ENCODE measurements at regions not wholly inside any gene's neighbourhood (a gene's known extent, or its start where the extent isn't known, plus 50 kb on each side); places are given as distances from the start of the nearest gene placed in this dataset.

- H3K27ac ChIP-seq = no peak overlapping the region
- intact Hi-C loops (cut with DNase I) = no loop called here
- DNase-seq (ENCODE audit: extremely low spot score in 2 of 2) = no peak
- no peaks in the 10 kb centered on the region for H3K27me3 ChIP-seq
- H3K4me1 ChIP-seq = no peaks in the 10 kb centered on the region
- TF ChIP-seq POLR2AphosphoS5 (IDR thresholded peaks at IDR 0.05; ENCODE audit: insufficient read depth in 1 of 2, low read depth in 1 of 2) = no peak
- no peak for TF ChIP-seq POLR2A (IDR thresholded peaks at IDR 0.05)
- TF ChIP-seq CTCF (IDR thresholded peaks at IDR 0.05) = no peak
- H3K4me3 ChIP-seq = no peak overlapping the region
- no peaks in the 10 kb centered on the region for H3K36me3 ChIP-seq
- no peaks in the 10 kb centered on the region for H3K9me3 ChIP-seq
These were observed 109.9 kb upstream of the RGMB start for GRCh38 chr5:98663521-98663920.

GRCh38 chr5:98664736-98665135 is 108.7 kb upstream of the RGMB start:
- no peaks in the 10 kb centered on the region for H3K4me1 ChIP-seq
- H3K27ac ChIP-seq = no peak overlapping the region
- no peaks in the 10 kb centered on the region for H3K9me3 ChIP-seq
- intact Hi-C loops (cut with DNase I) = no loop called here
- TF ChIP-seq CTCF (IDR thresholded peaks at IDR 0.05) = no peak
- TF ChIP-seq POLR2A (IDR thresholded peaks at IDR 0.05) = no peak
- TF ChIP-seq POLR2AphosphoS5 (IDR thresholded peaks at IDR 0.05; ENCODE audit: insufficient read depth in 1 of 2, low read depth in 1 of 2) = no peak
- H3K4me3 ChIP-seq = no peak overlapping the region
- H3K27me3 ChIP-seq = no peaks in the 10 kb centered on the region
- H3K36me3 ChIP-seq = no peaks in the 10 kb centered on the region
- DNase-seq (ENCODE audit: extremely low spot score in 2 of 2) = no peak

DNA sequence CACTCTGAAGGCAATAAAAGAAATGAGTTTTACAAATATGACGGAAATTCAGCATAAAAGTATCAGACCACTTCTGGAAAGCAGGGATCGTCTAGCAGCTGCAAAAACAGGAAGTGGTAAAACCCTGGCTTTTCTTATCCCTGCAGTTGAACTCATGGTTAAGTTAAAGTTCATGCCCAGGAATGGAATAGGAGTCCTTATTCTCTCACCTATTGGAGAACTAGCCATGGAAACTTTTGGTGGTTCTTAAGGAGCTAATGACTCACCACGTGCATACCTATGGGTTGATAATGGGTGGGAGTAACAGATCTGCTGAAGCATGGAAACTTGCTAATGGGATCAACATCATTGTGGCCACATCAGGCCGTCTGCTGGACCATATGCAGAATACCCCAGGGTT is 93.5 kb upstream of the RGMB start:
- intact Hi-C loops (cut with DNase I) = no loop called here
- no peak overlapping the region for H3K27ac ChIP-seq
- H3K27me3 ChIP-seq = no peaks in the 10 kb centered on the region
- DNase-seq (ENCODE audit: extremely low spot score in 2 of 2) = no peak
- no peak overlapping the region for H3K4me3 ChIP-seq
- no peaks in the 10 kb centered on the region for H3K4me1 ChIP-seq
- H3K36me3 ChIP-seq = no peaks in the 10 kb centered on the region
- TF ChIP-seq POLR2AphosphoS5 (IDR thresholded peaks at IDR 0.05; ENCODE audit: insufficient read depth in 1 of 2, low read depth in 1 of 2) = no peak
- no peak for TF ChIP-seq POLR2A (IDR thresholded peaks at IDR 0.05)
- TF ChIP-seq CTCF (IDR thresholded peaks at IDR 0.05) = no peak
- no peaks in the 10 kb centered on the region for H3K9me3 ChIP-seq

DNA sequence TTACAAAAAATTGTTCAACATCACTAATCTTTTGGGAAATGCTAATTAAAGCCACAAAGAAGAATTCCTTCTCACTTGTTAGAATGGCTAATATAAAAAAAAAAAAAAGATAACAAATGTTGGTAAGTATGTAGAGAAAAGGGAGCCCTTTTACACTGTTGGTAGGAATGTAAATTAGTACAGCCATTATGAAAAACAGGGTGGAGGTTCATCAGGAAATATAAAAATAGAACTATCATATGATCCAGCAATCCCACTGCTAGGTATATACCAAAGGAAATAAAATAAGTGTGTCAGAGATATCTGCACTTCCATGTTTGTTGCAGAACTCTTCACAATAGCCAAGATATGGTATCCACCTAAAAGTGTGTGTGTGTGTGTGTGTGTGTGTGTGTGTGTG is 83.5 kb upstream of the RGMB start:
- no peaks in the 10 kb centered on the region for H3K27me3 ChIP-seq

DNA sequence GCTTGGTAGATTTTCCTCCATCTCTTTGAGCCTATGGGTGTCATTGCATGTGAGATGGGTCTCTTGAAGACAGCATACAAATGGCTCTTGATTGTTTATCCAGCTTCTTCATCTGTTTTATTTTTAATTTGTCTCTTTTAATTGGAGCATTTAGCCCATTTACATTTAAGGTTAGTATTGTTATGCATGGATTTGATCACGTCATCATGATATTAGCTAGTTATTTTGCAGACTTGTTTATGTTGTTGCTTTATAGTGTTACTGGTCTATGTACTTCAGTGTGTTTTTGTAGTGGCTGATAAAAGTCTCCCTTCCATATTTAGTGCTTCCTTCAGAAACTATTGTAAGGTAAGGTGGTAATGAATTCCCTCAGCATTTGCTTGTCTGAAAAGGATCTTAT is 78.6 kb upstream of the RGMB start:
- no peak for DNase-seq (ENCODE audit: extremely low spot score in 2 of 2)
- Histone ChIP-seq H3K27ac (no peak overlapping the region), H3K9me3 (no peaks in the 10 kb centered on the region), H3K27me3 (no peaks in the 10 kb centered on the region), H3K4me1 (no peaks in the 10 kb centered on the region), H3K36me3 (no peaks in the 10 kb centered on the region), H3K4me3 (no peak overlapping the region)
- TF ChIP-seq CTCF (IDR thresholded peaks at IDR 0.05) (no peak), POLR2AphosphoS5 (IDR thresholded peaks at IDR 0.05; ENCODE audit: insufficient read depth in 1 of 2, low read depth in 1 of 2) (no peak), POLR2A (IDR thresholded peaks at IDR 0.05) (no peak)
- intact Hi-C loops (cut with DNase I) = no loop called here

More for the DNA sequence above, 83.5 kb upstream of the RGMB start:
- TF ChIP-seq CTCF (IDR thresholded peaks at IDR 0.05) = no peak
- TF ChIP-seq POLR2AphosphoS5 (IDR thresholded peaks at IDR 0.05; ENCODE audit: insufficient read depth in 1 of 2, low read depth in 1 of 2) = no peak
- no peak for TF ChIP-seq POLR2A (IDR thresholded peaks at IDR 0.05)
- H3K4me3 ChIP-seq = no peak overlapping the region
- H3K36me3 ChIP-seq = no peaks in the 10 kb centered on the region
- no peaks in the 10 kb centered on the region for H3K9me3 ChIP-seq
- intact Hi-C loops (cut with DNase I) = no loop called here
- no peak for DNase-seq (ENCODE audit: extremely low spot score in 2 of 2)
- no peaks in the 10 kb centered on the region for H3K4me1 ChIP-seq
- H3K27ac ChIP-seq = no peak overlapping the region
